Testis (tissue), 2 donors: ENCODE measurements at regions not wholly inside any gene's neighbourhood (a gene's known extent, or its start where the extent isn't known, plus 50 kb on each side); places are given as distances from the start of the nearest gene placed in this dataset.

ENCODE experiments used
- POLR2A ChIP-seq: fragments of 450-650 bp; IDR thresholded peaks from one replicate; pipeline ENCODE4 v1.6.1; 2017; ENCODE audit warnings: antibody characterized with exemption, mild to moderate bottlenecking, moderate library complexity
- TF ChIP-seq, protein P1 (sequence below), 3 experiments: fragments of 450-650 bp in 2 of 3; fragments of 200-600 bp in 1 of 3; sonication (generic) in 1 of 3; IDR thresholded peaks; one replicate each; pipeline ENCODE4 v1.5.1; 2016 to 2019; ENCODE audit warnings: antibody characterized with exemption in 3 of 3, mild to moderate bottlenecking in 2 of 3, moderate library complexity in 1 of 3

DNA sequence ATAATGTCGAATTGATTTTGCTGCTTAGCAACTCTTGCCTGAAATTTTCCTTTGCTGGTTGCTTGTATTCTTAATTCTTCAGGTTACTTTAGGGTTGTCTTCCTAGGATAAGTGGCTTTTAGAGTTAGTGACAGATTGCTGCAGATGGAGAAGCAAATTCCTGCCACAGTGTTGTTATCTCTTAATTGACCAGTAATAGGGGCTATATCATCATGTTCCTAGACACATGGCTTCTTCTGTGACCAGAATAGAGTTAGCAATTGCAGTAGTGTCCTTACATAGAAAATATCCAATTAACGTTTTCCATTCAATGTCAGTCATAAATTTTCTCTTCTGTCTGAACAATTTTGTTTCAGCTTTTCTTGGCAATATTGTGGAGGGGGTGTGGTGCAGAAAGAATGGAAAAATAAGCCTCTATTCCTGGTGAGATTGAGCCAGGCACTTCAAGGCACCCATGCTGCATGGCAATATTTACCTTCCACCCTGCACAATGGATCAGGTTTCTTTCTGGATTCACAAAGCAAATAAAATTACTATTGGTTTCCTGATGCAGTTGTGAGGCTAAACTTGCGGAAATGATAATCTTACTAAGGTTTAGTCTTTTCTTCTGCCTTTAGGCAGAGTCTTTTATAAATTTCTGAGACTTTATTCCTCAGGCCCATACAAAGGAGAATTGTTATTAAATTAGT, 1481.5 kb downstream of the EFNA5 start:
- TF ChIP-seq, protein P1, sequence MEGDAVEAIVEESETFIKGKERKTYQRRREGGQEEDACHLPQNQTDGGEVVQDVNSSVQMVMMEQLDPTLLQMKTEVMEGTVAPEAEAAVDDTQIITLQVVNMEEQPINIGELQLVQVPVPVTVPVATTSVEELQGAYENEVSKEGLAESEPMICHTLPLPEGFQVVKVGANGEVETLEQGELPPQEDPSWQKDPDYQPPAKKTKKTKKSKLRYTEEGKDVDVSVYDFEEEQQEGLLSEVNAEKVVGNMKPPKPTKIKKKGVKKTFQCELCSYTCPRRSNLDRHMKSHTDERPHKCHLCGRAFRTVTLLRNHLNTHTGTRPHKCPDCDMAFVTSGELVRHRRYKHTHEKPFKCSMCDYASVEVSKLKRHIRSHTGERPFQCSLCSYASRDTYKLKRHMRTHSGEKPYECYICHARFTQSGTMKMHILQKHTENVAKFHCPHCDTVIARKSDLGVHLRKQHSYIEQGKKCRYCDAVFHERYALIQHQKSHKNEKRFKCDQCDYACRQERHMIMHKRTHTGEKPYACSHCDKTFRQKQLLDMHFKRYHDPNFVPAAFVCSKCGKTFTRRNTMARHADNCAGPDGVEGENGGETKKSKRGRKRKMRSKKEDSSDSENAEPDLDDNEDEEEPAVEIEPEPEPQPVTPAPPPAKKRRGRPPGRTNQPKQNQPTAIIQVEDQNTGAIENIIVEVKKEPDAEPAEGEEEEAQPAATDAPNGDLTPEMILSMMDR (IDR thresholded peaks at IDR 0.05) = no peak
- TF ChIP-seq POLR2A = no peak
